NCI-H146 (cell line): ENCODE measurements at regions not wholly inside any gene's neighbourhood (a gene's known extent, or its start where the extent isn't known, plus 50 kb on each side); places are given as distances from the start of the nearest gene placed in this dataset.
"Not testable (repeated sequence)": the region's sequence is repeated elsewhere in the genome, so short reads cannot be mapped to it uniquely, and the experiment has no call there.

Experiments
- DNase-seq: peaks from one replicate; lab custom pipeline; 2025; lab: John Stamatoyannopoulos, UW

DNA sequence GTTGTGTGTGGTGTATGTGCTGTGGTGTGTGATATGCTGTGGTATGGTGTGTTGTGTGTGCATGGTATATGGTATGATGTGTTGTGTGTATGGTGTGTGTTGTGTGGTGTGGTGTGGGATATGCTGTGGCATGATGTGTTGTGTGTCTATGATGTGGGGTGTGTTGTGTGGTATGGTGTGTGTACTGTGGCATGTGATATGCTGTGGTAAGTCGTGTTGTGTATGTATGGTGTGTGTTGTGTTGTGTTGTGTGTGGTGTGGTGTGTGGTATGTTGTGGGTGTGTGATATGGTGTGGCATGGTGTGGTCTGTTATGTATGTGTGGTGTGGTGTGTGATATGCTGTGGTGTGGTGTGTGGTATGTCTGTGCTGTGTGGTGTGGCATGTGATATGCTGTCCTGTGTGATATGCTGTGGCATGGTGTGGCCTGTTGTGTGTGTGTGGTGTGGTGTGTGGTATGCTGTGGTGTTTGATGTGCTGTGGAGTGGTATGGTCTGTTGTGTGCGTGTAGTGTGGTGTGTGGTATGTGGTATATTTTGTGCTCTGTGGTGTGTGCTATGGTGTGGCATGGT lies 318.0 kb downstream of the PTPRU start:
- no peak for DNase-seq

DNA sequence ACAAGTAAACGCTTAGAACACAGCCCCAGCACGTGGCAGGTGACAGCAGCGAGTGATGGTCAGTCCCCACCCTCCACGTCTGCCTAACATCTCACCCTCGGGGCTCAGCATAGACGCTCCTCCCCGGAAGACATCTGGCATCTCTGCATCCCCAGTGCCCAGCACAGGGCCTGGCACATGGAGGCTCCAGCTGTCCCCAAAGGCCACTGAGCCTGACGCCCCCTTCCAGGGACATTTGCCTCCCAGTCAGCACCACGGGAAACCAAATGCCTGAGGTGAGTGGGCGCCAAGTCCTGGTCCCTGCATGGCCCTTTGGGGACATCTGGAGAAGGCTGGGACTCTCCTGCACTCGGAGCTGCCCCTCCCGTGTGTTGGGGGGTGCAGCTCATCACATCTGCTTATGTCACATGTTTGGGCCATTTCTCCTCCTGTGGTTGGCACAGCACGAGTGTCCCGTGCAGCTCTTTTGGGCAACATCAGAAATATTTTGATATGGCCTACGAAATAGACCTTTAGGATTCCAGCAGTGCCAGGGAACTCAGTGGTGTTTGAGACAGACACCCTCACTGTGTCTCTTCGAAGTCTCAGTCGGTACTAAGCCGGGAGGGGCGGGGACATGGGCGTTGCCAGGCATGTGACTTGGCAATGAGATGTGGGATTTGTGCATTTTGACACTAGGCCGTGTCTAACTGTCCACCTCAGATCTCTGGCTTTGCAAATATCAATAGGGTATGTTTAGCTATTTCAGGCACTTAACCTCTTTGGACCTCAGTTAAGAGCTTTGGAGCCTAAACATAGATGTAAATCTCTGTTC lies 315.0 kb downstream of the PTPRU start:
- no peak for DNase-seq

DNA sequence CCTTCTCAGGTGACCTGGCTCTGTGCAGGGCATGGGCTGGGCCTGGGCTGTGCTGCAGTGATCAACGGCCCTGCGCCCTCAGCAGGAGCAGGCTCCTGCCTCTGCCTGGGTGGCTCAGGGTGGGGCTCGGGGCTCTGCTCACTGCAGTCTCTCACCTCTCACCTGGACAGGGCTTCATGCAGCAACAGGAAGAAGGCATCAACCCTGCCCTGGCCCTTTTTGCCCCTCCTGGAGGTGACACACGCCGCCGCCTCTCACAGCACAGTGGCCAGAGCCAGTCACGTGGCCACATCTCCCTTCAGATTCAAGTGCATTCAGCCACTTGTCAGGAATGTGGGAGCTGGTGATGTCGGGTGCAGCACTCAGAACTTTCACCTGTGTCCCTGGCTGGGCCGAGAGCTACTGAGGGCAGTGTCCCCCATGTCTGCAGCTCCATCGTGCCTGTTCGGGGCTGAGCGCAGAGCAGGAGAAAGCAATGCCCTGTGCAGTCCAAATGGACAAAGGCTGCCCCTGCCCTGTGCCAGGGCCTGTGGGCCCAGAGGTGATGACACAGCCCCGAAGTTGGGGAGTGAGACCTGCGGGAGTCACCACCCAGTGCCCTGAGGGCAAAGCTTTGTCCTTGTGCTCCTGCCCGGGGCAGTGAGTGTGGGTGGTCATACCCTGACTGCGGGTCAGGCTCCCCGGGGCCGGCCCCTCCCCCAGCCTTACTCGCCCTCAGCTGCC lies 314.0 kb downstream of the PTPRU start:
- no peak for DNase-seq

DNA sequence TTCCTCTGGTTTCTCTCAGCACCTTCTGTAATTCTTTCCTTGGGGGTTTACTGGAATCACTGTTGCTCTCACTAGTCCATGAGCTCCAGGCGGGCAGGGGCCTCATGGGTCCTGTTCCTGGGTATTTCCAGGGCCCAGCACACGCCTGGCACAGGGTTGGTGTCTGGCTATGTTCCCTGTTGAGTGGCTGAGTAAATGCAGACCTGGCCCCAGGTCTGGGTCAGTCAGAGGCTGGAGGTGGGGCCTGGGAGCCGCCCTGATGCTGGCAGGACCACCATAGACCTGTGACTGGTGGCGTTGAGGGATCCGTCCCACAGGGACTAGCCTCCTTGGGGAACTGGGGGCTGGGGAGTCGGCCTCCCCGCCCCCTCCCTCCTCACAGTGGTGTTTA lies 313.4 kb downstream of the PTPRU start:
- DNase-seq = not testable (repeated sequence)

DNA sequence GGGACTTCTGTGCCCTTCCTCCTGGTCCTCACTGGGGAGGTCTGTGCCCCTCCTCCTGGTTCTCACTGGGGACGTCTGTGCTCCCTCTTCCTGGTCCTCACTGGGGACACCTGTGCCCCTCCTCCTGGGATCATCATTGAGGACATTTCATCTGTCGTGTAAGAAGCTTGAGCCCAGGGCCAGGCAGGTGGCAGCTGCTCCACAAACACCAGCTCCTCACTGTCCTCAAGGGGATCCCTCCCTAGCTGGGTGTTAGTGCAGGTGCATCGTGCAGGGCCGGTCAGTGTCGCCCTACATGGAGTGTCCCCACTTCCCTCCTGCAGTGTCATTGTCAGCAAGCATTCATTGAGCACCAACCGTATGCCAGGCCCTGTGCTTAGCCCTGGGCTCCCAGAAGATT lies 312.7 kb downstream of the PTPRU start:
- DNase-seq = no peak

DNA sequence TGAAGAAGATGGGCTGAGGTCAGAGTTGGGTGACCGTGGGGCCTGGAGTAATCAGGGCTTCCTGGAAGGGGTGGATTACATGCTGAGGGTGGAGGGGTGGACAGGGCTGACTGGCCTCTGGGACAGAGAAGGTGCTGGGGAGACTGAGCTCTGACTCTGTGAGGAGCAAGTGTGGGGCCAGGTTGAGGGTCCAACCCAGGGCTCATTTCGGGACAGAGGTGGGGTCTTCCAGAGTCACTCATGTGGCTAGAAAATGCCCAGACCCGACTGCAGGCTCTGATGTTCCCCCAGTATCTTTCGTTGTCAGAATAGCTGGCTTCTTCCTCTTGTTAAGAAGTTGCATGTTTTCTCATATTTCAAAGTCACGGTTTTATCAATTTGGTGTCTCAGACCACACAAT lies 311.8 kb downstream of the PTPRU start:
- DNase-seq = no peak

GRCh38 chr1:29547300-29547699 lies 311.0 kb downstream of the PTPRU start:
- DNase-seq = no peak

GRCh38 chr1:29546496-29546895 lies 310.2 kb downstream of the PTPRU start:
- no peak for DNase-seq

- DNase-seq = no peak
Observed at GRCh38 chr1:29544406-29544805, 308.1 kb downstream of the PTPRU start.

- no peak for DNase-seq
Observed at GRCh38 chr1:29543586-29543985, 307.3 kb downstream of the PTPRU start.

DNA sequence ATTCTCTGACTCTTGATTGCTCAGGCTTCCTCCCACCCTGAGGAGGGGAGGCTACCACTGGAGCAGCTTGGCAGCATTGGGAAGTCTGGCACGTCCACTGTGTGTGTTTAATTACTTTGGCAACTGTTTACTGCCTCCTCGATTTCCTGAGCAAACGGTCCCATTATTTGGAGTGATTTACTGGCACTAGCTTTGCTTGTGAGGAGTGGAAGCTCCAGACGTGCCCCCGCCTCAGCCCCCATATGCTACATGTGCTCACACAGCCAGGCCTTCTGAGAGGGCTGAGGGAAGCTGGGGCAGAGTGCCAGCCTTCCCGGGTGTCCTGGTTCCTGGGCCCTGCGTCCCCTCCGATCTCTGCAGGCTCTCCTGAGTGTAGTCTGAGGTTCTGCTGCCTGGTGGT lies 306.2 kb downstream of the PTPRU start:
- DNase-seq = no peak

DNA sequence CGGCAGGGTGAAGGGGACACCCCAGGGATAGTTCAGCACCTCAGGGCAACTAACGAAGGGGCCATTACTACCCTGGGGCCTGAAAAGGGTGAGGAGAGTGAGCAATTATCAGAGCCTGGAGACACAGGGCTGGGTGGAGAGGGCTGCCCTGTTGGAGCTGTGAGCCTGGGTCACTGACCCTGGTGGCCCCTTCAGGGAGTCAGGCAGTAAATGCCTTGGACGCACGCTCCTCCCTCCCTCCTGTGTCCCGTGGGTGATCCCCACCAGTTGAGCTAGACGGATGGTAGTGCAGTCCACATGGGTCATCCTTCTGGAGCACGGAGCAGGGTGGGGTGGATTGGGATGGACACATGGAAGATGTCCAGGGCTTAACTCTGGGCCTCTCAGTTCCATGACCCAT lies 305.3 kb downstream of the PTPRU start:
- DNase-seq = no peak

DNA sequence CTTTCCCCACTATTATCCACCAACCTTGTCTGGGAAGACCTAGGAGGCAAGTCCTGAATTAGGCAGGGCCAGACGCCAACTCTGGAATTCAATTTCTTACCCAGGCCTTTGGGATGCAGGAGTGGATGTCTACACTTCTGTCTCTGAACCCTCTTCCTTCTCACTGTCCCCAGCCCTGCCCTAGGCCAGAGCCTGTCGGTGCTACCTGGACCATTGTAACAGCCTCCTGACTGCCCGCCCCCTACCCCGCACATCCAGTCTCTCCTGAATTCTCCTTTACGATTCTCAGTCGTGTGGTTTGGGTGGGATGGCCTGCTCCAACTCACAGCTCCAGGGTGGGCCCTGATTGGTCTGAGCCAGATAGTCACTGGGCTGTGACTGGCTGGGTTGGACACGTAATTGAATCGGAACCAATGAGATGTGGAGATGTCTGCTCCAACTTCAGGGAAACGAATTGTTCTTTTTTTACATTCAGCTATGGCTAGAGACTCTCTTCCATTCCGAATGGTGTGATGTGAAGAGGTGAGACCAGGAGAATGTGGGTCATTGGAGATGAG lies 304.6 kb downstream of the PTPRU start:
- no peak for DNase-seq

DNA sequence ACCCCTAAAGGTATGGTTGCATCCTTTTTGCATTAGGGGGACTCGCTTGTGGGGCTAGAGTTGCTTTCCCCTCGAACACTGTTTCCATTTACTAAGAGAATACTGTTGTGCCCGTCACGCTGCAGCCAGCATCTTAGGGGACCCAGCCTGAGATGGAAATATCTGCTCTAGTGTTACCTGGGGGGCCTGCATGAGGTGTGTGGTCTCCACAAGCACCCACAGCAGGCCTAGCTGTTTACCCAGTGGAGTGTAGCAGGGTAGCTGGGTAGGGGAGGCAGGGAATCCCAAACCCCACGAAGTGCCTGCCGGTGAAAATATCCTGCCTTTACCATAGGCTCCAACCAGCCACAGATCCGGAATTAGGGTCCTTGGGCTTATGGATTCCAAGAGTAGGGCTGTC lies 303.6 kb downstream of the PTPRU start:
- DNase-seq = no peak

DNA sequence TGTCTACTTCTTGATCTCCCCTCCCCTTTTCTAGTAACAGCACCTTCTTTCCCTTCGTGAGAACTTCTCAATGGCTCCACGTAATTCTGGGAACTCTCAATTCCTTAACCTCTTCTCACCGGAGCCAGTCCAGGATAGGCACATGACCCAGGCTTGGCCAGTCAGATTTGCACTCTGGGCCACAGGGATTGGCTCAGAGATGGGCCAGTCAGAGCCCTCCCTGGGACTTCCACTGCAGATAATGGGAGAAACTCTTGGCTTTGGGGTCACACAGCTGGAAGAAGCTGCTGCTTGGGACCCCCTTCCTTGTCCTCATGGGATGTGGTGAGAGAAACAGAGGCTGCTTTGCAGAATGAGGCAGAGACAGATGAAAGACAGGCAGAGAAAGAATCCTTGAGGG lies 302.3 kb downstream of the PTPRU start:
- no peak for DNase-seq

DNA sequence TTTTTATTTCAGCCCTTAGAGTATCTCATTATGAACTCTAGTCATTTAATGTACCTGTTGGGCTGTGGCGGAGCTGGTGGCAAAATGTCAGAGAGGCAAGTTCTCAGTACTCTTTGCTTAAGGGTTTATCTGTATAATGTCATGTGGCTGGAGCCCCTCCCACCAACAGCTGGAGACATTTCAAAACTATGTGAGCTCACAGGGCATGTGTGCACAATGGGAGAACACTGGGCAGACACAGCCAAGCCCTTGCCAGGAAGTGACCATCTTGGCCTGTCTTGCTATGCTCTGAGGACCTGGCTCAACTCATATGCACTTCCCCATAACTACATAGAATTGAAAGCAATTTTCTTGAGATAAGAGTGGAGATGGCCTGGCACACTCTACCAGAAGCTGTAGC lies 296.4 kb downstream of the PTPRU start:
- no peak for DNase-seq

- no peak for DNase-seq
Observed at GRCh38 chr1:29532285-29532684, 296.0 kb downstream of the PTPRU start.

DNA sequence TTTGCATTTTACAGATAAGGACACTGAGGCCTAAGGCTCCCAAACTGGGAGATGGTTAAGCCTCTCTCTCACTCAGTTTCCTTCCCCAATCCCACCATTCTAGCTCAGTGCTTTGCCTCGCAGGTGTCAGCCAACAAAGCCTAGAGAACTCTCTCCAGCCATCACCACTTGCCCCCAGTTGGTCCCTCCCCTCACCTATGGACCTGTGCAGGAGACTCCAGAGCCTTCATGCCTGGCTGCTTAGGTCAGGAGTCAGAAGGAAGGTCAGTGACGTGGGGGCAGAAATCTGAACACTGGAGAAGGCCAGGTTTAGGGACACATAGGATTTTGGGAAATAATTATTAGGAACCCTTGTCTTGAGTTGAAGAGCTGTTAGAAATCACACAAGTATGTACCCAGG lies 295.3 kb downstream of the PTPRU start:
- no peak for DNase-seq

- no peak for DNase-seq
Observed at GRCh38 chr1:29529677-29530278, 293.5 kb downstream of the PTPRU start.

GRCh38 chr1:29527314-29528004 lies 291.1 kb downstream of the PTPRU start:
- DNase-seq = peak; percentile 32

DNA sequence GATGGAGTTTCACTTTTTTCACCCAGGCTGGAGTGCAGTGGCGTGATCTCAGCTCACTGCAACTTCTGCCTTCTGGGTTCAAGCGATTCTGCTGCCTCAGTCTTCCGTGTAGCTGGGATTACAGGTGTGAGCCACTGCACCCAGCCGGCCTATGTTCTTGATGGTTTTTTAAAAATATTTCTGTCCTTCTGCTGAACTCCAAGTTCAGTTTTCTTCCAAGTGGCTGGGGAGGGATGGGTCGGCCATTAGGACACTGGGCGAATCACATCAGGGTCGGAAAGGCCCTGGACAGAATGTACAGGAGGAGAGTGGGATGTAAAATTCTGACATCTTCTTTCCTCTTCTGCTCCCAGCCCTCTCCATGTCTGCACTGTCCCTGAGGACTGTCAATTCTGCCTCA lies 289.6 kb downstream of the PTPRU start:
- no peak for DNase-seq
